ENCODE measurements at regions not wholly inside any gene's neighbourhood (a gene's known extent, or its start where the extent isn't known, plus 50 kb on each side); places are given as distances from the start of the nearest gene placed in this dataset.

DNA sequence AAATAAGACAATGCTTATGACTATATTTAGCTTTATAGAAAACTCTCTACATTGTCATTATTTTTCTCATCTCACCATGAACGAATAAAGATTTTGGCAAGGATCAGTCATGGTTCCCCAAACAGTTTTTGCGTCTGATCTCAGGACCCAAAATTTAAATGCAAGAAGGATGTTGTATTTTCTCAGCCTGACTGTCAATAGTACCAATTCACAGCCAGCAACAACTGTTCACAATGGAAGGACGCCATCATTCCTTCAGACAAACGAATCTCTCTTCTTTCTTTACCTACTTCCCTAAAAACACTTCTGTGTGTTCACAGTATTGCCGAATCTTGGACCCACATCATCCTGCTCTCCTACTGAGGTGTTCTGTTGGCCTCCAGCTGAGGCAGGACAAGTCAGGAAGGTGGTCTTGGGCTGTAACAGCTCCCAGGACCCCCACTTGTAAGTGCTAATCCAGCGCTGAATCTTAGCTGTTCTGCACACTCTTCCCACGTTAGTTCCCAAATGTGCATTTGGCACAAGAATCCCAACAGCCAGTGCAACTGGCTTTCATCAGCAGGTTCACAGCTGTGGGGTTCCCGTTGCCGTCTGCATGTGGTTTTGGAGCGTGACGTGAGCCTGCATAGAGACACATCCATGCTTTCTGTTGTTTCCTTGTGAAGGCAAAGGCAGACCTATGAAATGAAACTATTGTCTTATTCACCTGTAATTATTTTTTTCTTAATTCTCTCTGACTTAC, 600.0 kb downstream of the QKI start:
- TF ChIP-seq, protein P1, sequence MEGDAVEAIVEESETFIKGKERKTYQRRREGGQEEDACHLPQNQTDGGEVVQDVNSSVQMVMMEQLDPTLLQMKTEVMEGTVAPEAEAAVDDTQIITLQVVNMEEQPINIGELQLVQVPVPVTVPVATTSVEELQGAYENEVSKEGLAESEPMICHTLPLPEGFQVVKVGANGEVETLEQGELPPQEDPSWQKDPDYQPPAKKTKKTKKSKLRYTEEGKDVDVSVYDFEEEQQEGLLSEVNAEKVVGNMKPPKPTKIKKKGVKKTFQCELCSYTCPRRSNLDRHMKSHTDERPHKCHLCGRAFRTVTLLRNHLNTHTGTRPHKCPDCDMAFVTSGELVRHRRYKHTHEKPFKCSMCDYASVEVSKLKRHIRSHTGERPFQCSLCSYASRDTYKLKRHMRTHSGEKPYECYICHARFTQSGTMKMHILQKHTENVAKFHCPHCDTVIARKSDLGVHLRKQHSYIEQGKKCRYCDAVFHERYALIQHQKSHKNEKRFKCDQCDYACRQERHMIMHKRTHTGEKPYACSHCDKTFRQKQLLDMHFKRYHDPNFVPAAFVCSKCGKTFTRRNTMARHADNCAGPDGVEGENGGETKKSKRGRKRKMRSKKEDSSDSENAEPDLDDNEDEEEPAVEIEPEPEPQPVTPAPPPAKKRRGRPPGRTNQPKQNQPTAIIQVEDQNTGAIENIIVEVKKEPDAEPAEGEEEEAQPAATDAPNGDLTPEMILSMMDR (IDR thresholded peaks at IDR 0.05; ENCODE audit: low read depth, low read length, poor library complexity, severe bottlenecking): no peak
- TF ChIP-seq EZH2phosphoT487 (IDR thresholded peaks at IDR 0.05; ENCODE audit: borderline replicate concordance, low read length): no peak
- H4K20me1 ChIP-seq (ENCODE audit: control insufficient read depth, insufficient read depth, low read depth, low read length): no peaks in the 10 kb centered on the region
- H3K27me3 ChIP-seq (ENCODE audit: control insufficient read depth, low read length): no peaks in the 10 kb centered on the region
- no peaks in the 10 kb centered on the region for H3K9me2 ChIP-seq (replicated peaks; ENCODE audit: control insufficient read depth, low read length)
- no peaks in the 10 kb centered on the region for H3K9me3 ChIP-seq (ENCODE audit: control insufficient read depth, insufficient read depth, low read length)
- no peaks in the 10 kb centered on the region for H3F3A ChIP-seq (ENCODE audit: control insufficient read depth, insufficient read depth)
- no peaks in the 10 kb centered on the region for H3K79me2 ChIP-seq (ENCODE audit: control insufficient read depth, low read length)
- H3K4me2 ChIP-seq (ENCODE audit: low read length): no peak overlapping the region
- H3K27ac ChIP-seq (ENCODE audit: low read depth, low read length): no peak overlapping the region
- no peaks in the 10 kb centered on the region for H3K4me1 ChIP-seq (ENCODE audit: control insufficient read depth, low read length)
- no peak overlapping the region for H3K4me3 ChIP-seq (ENCODE audit: low read length)
- H3K36me3 ChIP-seq (ENCODE audit: control insufficient read depth, low read length): no peaks in the 10 kb centered on the region

DNA sequence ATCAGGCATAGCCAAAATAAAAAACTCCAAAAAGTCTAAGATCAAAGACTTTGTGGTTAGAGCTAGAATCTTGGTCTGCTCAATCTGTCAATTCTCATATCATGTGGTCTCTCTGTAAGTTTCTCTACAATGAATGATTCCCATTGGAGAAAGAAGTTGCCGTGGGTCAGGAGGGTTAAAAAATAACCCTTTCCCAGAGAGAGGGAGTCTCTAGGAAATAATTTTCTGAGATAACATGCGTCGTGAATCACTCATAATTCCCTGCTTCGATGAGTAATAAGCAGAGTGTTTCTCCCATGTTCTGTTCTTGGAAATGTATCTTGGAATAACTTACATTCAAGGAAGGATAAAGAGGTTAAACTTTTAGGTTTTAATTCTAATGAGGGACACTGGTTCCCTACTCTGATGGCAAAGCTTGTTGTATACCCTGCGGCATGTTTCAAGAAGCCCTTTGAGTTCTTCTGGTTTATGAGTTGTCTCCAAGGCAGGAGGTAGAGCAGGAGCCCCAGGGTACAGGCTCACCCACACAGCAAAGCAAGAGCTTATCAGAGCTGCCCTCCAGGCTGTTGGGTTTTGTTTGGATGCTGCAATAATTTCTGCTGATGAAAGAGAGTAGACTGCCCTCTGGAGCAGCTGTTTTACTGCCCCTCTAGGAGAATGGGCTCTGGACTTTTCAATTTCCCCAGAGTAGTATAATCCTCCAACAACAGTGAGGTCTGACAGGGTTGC, 599.1 kb downstream of the QKI start:
- Histone ChIP-seq H3K4me2 (ENCODE audit: low read length) (no peak overlapping the region), H3F3A (ENCODE audit: control insufficient read depth, insufficient read depth) (no peaks in the 10 kb centered on the region)

DNA sequence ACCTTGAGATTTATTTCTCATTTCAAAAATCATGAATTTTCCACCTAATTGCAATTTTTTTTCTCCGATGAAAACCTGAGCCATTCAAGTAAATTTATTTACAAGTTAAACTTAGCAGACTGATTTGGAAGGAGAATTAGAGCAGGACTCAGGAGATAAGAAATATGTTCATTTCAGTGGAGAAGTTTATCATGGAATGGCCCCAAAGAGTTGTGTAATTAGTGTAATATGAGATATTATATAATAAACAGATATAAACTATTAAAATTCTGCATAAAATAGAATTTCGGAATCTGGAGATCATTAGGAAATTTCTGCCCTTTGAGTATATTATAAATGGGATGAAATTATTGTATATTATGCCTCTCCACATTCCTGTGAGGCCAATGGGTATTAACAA, 596.8 kb downstream of the QKI start:
- Histone ChIP-seq H3K36me3 (ENCODE audit: control insufficient read depth, low read length) (no peaks in the 10 kb centered on the region), H3K9me3 (ENCODE audit: control insufficient read depth, insufficient read depth, low read length) (no peaks in the 10 kb centered on the region), H3K9me2 (replicated peaks; ENCODE audit: control insufficient read depth, low read length) (no peaks in the 10 kb centered on the region), H3F3A (ENCODE audit: control insufficient read depth, insufficient read depth) (no peaks in the 10 kb centered on the region), H3K27ac (ENCODE audit: low read depth, low read length) (no peak overlapping the region), H3K4me2 (ENCODE audit: low read length) (no peak overlapping the region), H4K20me1 (ENCODE audit: control insufficient read depth, insufficient read depth, low read depth, low read length) (no peaks in the 10 kb centered on the region), H3K4me3 (ENCODE audit: low read length) (no peak overlapping the region), H3K79me2 (ENCODE audit: control insufficient read depth, low read length) (no peaks in the 10 kb centered on the region), H3K27me3 (ENCODE audit: control insufficient read depth, low read length) (no peaks in the 10 kb centered on the region), H3K4me1 (ENCODE audit: control insufficient read depth, low read length) (no peaks in the 10 kb centered on the region)
- TF ChIP-seq, protein P1 (IDR thresholded peaks at IDR 0.05; ENCODE audit: low read depth, low read length, poor library complexity, severe bottlenecking): no peak
- TF ChIP-seq EZH2phosphoT487 (IDR thresholded peaks at IDR 0.05; ENCODE audit: borderline replicate concordance, low read length): no peak

More for the DNA sequence above, 599.1 kb downstream of the QKI start:
- H3K9me3 ChIP-seq (ENCODE audit: control insufficient read depth, insufficient read depth, low read length): no peaks in the 10 kb centered on the region
- H3K27me3 ChIP-seq (ENCODE audit: control insufficient read depth, low read length): no peaks in the 10 kb centered on the region
- no peaks in the 10 kb centered on the region for H3K9me2 ChIP-seq (replicated peaks; ENCODE audit: control insufficient read depth, low read length)
- TF ChIP-seq, protein P1 (IDR thresholded peaks at IDR 0.05; ENCODE audit: low read depth, low read length, poor library complexity, severe bottlenecking): no peak
- no peak for TF ChIP-seq EZH2phosphoT487 (IDR thresholded peaks at IDR 0.05; ENCODE audit: borderline replicate concordance, low read length)
- no peak overlapping the region for H3K27ac ChIP-seq (ENCODE audit: low read depth, low read length)
- no peak overlapping the region for H3K4me3 ChIP-seq (ENCODE audit: low read length)
- H3K36me3 ChIP-seq (ENCODE audit: control insufficient read depth, low read length): no peaks in the 10 kb centered on the region
- no peaks in the 10 kb centered on the region for H3K79me2 ChIP-seq (ENCODE audit: control insufficient read depth, low read length)
- H3K4me1 ChIP-seq (ENCODE audit: control insufficient read depth, low read length): no peaks in the 10 kb centered on the region
- H4K20me1 ChIP-seq (ENCODE audit: control insufficient read depth, insufficient read depth, low read depth, low read length): no peaks in the 10 kb centered on the region
